Kidney epithelial cell (primary cell): ENCODE measurements at regions not wholly inside any gene's neighbourhood (a gene's known extent, or its start where the extent isn't known, plus 50 kb on each side); places are given as distances from the start of the nearest gene placed in this dataset.

Source experiments
- DNase-seq: peaks from one replicate; pipeline ENCODE4 v3.0.0-alpha.2; 2010; ENCODE audit warnings: low read depth
- H3K27me3 ChIP-seq: 2 replicates; pipeline ENCODE4 v1.6.0; 2011; ENCODE audit warnings: low read length; ENCODE audit not compliant: control insufficient read depth, insufficient read depth
- H3K36me3 ChIP-seq: 2 replicates; pipeline ENCODE4 v1.5.1; 2011; ENCODE audit warnings: low read length; ENCODE audit not compliant: control insufficient read depth, insufficient read depth
- H3K4me3 ChIP-seq: 2 replicates; pipeline ENCODE4 v1.5.1; 2011; ENCODE audit warnings: low read depth, mild to moderate bottlenecking, control low read depth, low read length
- CTCF ChIP-seq: IDR thresholded peaks from 2 replicates; pipeline ENCODE4 v1.5.1; 2011; ENCODE audit warnings: mild to moderate bottlenecking, moderate library complexity, low read length, control low read depth, inconsistent platforms; ENCODE audit not compliant: insufficient read depth, poor library complexity, severe bottlenecking

DNA sequence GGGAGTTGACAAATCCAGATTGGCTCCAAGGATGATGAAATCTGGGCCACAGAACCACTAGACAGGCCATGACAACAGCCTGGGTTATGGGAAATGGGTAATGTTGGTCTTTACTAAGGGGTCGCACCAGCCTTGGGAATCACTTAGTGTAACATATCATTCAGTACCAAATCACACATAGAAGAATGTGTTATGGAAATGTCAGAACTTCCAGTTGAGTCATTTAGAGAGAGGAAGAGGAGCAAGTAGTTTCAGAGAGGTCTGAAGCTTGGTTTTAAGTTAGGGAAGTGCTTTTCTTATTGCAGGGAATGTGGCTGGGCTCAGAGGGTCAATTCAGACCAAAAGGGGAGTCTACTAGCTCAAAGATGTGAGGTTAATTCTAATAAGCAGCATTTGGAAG is 241.6 kb upstream of the ZPLD1 start:
- Histone ChIP-seq H3K4me3 (no peak overlapping the region), H3K36me3 (no peaks in the 10 kb centered on the region), H3K27me3 (no peaks in the 10 kb centered on the region)
- TF ChIP-seq CTCF = no peak
- no peak for DNase-seq

DNA sequence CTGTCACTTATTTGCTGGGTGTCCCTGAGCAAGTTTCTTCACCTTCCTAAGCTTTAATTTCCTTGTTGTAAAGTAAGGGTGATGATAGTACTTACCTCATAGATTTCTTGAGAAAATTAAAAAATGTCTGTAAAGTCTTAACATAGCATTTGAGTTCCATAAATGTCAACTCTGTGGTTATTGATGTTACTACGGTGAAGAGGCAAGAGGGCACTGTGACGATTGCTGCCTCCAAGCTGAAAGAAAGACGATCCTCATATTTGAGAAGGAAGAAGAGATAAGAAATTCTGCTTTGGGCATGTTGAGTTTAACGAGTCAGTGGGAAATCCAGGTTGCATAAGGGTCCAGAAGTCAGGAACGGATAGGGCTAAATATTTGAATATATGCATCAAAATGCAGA is 240.8 kb upstream of the ZPLD1 start:
- TF ChIP-seq CTCF = no peak
- no peaks in the 10 kb centered on the region for H3K36me3 ChIP-seq
- H3K27me3 ChIP-seq = no peaks in the 10 kb centered on the region
- DNase-seq = no peak
- no peak overlapping the region for H3K4me3 ChIP-seq

DNA sequence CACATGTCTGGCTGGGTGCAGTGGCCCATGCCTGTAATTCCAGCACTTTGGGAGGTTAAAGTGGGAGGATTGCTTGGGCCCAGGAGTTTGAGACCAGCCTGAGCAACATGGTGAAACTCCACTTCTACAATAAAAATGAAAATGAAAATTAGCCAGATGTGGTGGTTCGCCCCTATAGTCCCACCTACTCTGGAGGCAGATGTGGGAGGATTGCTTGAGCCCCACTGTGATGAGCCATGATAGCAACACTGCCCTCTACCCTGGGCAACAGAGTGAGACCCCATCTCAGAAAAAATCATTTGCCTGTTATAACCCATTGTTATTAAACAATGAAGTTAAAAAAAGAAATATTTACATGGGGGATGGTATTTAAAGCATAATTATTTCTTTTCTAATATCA is 240.1 kb upstream of the ZPLD1 start:
- no peaks in the 10 kb centered on the region for H3K36me3 ChIP-seq
- TF ChIP-seq CTCF = no peak
- DNase-seq = no peak

DNA sequence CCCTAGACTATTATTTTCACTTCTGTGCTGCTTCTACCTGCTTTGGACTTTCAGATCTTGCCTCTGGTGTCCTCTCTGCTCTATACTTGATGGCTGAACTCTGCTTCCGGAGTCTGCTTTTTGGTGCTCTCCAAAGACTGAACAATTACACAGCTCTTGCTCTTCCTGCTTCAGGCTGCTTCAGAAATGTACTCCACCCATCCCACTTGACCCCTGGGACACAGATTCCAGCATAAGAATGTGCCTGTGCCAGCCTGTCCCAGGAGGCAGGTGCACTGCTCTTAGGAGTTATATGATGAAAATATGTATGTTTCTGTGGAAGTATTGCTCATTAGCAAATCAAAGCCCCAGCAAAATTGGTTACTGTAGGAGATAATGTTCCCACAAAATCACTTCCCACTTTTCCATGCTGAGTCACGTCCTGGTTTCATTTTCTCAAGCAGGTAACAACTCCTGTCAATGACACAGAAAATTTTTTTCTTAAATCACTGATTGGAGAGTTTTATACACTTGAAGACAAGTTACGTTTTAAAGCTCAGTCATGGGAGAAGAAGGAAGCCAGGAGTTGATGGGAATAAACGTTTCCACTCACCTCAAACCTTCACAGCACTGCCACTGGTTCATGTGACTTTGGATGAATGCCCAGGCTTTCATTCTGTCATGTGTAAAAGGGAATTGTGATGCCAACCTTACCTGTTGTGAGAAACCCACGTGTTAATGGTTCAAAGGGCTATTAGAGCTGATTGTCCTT is 239.4 kb upstream of the ZPLD1 start:
- no peaks in the 10 kb centered on the region for H3K36me3 ChIP-seq
- no peak overlapping the region for H3K4me3 ChIP-seq
- no peak for TF ChIP-seq CTCF
- peak; percentile 71 for DNase-seq
- no peaks in the 10 kb centered on the region for H3K27me3 ChIP-seq

More for the DNA sequence above, 240.1 kb upstream of the ZPLD1 start:
- no peaks in the 10 kb centered on the region for H3K27me3 ChIP-seq
- no peak overlapping the region for H3K4me3 ChIP-seq

GRCh38 chr3:102200126-102200525 is 234.7 kb upstream of the ZPLD1 start:
- no peak for TF ChIP-seq CTCF
- Histone ChIP-seq H3K36me3 (no peaks in the 10 kb centered on the region), H3K27me3 (no peaks in the 10 kb centered on the region), H3K4me3 (no peak overlapping the region)
- DNase-seq = no peak

- Histone ChIP-seq H3K36me3 (no peaks in the 10 kb centered on the region), H3K4me3 (no peak overlapping the region), H3K27me3 (no peaks in the 10 kb centered on the region)
- DNase-seq = no peak
- no peak for TF ChIP-seq CTCF
Observed at GRCh38 chr3:102200560-102200959, 234.3 kb upstream of the ZPLD1 start.
